GM19324 (cell line): ENCODE measurements at regions not wholly inside any gene's neighbourhood (a gene's known extent, or its start where the extent isn't known, plus 50 kb on each side); places are given as distances from the start of the nearest gene placed in this dataset.

Source experiments
- ATAC-seq: cut with Tn5 transposase; IDR thresholded peaks from one replicate; pipeline ENCODE4 v1.9.1; 2021; ENCODE audit warnings: mild to moderate bottlenecking, moderate library complexity; ENCODE audit not compliant: unreplicated experiment, low FRiP score

GRCh38 chr2:66382091-66382490, 52.8 kb upstream of the MEIS1 start:
- no peak for ATAC-seq

DNA sequence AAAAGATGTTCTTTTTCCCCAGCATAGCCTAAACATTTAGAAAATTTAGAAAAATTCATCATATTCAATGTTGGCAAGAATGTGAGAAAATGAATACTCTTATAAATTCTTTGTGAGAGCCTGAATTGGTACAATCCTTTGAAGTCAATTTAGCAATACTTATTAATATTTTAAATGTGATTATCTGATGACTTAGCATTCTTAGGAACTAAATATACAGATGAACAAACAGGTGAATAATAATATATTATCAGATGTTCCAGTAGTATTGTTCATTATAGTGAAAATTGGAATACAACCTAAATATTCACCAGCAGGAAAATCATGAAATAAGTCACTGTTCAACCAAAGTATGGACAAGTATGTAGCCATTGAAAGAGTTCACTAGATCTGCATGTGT, 55.5 kb upstream of the MEIS1 start:
- no peak for ATAC-seq

- no peak for ATAC-seq
Observed at GRCh38 chr2:66377832-66378231, 57.1 kb upstream of the MEIS1 start.

- no peak for ATAC-seq
Observed at GRCh38 chr2:66370824-66371223, 64.1 kb upstream of the MEIS1 start.

DNA sequence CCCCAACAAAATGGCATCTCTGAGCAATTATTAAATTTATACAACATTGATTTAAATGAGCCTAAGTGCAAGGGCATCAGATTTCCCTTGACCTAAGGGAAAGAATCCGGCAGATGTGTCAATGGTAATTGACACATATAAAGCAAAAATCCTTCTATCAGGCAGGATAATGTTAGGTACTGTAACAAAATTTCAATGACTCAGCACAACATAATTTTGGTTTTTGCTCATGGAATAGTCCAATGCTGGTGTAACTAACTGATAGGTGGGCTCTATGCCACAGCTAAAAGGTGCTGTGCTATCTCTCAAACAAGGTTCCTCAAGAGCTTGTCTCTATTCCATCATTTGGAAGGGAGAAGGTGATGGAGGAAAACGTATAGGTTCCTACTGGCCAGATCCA, 68.3 kb upstream of the MEIS1 start:
- ATAC-seq: no peak

DNA sequence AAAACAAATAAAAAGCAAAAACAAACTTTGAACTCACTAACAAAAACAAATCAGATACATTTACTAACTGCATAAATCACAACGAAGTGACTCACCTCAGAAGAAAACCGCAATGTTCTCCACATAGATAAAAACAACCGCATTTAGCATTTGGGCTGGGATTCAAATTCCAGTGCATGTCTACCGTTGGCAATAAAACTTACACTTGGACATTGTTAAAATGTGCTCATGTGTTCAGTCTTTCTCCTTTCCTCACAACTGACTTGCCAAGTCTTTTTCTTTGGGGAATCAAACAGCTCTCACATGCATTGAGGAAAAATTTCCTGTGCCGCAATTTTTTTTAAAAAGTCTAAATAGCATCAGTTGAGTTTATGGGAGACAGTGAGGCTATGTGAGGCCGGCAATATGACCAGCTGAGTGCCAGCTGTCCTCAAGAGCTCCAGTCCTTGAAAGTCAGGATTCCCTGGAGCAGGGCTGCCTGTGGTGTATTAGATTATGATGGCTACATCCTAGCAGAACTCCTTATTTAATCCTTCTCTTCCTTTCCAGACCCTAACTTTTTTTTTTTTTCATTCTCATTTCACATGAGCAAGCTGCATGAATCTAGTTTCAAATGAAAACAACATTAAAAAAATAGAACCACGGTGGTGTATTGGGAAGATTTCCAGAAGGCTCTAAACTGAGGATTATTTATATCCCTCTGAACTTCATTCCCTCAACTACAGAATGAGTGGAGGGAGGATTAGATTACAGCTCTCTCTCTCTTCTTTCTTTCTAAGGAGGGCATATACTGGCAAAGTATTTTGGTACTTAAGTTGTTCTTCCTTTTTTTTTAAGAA, 70.2 kb upstream of the MEIS1 start:
- no peak for ATAC-seq

DNA sequence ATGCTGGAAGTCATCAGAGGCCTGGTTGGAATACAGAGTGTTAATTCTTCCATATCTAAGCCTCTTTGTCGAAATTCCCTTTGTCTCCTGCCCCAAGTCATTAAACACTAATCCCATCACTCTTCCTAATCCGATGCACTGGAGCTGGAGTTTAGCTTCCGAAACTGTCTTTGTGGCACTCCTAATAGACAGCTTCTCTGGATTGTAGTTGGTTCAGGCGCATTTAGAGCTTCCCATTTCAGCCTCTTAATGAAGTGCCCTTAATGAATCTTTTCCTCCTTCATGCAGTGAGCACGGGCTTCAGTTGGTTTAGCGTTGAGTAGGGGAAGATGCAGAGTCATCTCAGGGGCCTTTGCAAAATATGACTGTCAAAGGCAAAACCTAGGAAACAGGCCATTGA, 72.2 kb upstream of the MEIS1 start:
- ATAC-seq: no peak

GRCh38 chr2:66346231-66346664, 88.7 kb upstream of the MEIS1 start:
- no peak for ATAC-seq

- ATAC-seq: no peak
Observed at GRCh38 chr2:66344087-66344663, 90.8 kb upstream of the MEIS1 start.

GRCh38 chr2:66343259-66343658, 91.7 kb upstream of the MEIS1 start:
- no peak for ATAC-seq

- no peak for ATAC-seq
Observed at GRCh38 chr2:66340521-66340920, 94.4 kb upstream of the MEIS1 start.

GRCh38 chr2:66334237-66335029, 100.5 kb upstream of the MEIS1 start:
- no peak for ATAC-seq

- ATAC-seq: no peak
Observed at GRCh38 chr2:66331176-66331575, 103.7 kb upstream of the MEIS1 start.

GRCh38 chr2:66329081-66329605, 105.8 kb upstream of the MEIS1 start:
- no peak for ATAC-seq

- no peak for ATAC-seq
Observed at GRCh38 chr2:66327066-66327740, 107.7 kb upstream of the MEIS1 start.

DNA sequence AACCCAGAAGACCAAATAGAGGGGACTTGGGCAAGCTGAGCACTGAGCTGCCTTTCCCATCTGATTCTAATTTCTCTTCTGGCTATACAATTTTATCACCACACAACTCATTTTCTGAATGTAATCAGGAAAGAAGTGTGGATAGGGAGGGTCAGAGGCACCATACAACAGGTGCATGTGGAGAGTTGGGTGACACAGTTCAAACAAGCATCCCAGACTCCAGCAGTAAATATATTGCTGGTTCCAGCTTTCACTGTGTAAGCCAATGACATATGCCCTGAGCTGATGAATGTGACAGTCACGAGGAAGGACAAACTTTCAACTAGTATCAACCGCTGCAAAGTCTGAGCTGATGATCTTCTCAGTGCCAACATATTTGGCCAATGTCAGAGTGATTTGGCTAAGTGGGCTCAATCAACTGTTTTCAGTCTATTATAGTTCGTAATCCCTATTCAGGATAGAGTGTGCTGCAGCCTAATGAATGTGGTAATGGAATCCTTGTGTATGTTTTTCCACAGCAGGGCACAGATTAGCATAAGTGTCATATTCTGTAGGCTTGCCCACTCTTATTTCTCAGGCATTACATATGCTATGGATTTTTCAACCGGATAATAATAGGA, 109.9 kb upstream of the MEIS1 start:
- ATAC-seq: no peak

GRCh38 chr2:66324356-66324755, 110.6 kb upstream of the MEIS1 start:
- no peak for ATAC-seq

- ATAC-seq: no peak
Observed at GRCh38 chr2:66323406-66323805, 111.5 kb upstream of the MEIS1 start.

DNA sequence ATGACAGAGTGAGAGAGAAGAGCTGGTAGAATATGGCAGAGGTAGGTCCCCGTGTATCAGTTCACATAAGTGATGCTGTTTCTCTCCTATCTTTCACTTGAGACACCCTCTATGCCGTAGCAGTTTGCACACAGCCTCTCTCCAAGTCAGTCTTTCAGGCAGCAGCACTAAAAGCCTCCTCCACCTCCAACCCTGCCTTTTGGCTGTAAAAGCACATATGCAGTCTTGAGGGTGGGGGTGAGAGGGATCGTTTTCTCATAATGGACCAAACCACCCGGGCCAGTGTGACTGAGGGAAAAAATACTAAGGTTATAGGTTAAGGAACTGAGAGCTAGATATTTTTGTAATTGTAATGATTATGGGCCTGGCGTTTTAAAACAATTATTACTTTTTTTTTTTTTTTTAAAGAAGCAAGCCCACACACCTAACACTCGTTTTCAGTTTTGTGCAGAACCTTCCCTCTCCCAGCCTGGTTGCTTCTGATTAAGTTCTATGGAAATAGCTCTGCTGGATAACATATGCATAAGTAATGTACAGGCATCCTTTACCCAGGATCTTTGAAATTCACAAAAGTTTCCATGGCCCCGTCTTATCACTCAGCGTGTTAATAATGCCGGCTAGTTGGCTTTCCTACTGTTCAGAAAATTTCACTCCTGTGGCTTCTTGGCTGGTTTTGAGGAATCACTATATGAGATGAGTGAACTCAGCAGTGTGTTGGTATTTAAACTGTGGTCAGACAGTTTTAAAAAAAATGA, 112.2 kb upstream of the MEIS1 start:
- no peak for ATAC-seq
